H1 (cell line): ENCODE measurements at regions not wholly inside any gene's neighbourhood (a gene's known extent, or its start where the extent isn't known, plus 50 kb on each side); places are given as distances from the start of the nearest gene placed in this dataset.
A peak's percentile ranks its signal among the peaks of the same experiment; 100 is the strongest.

Experiments used
- CTCF ChIA-PET: fragments of 300-600 bp; sonication (Branson Sonifier 250); formaldehyde crosslinking; loops from one replicate; lab custom pipeline; 2021; ENCODE audit not compliant: partially characterized antibody; lab: Charles Lee
- POLR2A ChIA-PET: fragments of 300-600 bp; sonication (Branson Sonifier 250); formaldehyde crosslinking; loops from one replicate; lab custom pipeline; 2021; ENCODE audit warnings: inconsistent platforms; ENCODE audit not compliant: partially characterized antibody; lab: Charles Lee
- DNase-seq, 2 experiments: peaks; one replicate each; pipeline versions ENCODE4 v3.0.0 to v3.0.0-alpha.2; 2010 to 2022; ENCODE audit warnings: low spot score in 2 of 2, low read depth in 1 of 2, mixed read lengths in 1 of 2
- FAIRE-seq: peaks from 2 replicates; lab custom pipeline; 2011; peaks lifted over from hg19 to GRCh38; lab: Jason Lieb, UNC
- H2AFZ ChIP-seq: 2 replicates; pipeline ENCODE4 v1.8.1; 2012; ENCODE audit warnings: low read length, inconsistent platforms
- H2AK5ac ChIP-seq: 2 replicates; pipeline ENCODE4 v1.6.1; 2013; ENCODE audit warnings: low read depth, low read length
- H2BK120ac ChIP-seq: replicated peaks from 2 replicates; pipeline ENCODE3; 2013; ENCODE audit warnings: low read depth, low read length, inconsistent platforms
- H2BK12ac ChIP-seq: 2 replicates; pipeline ENCODE4 v1.6.1; 2013; ENCODE audit warnings: low read depth, low read length
- H2BK15ac ChIP-seq: 2 replicates; pipeline ENCODE4 v1.6.1; 2013; ENCODE audit warnings: low read length
- H2BK20ac ChIP-seq: 2 replicates; pipeline ENCODE4 v1.6.1; 2013; ENCODE audit warnings: low read length
- H2BK5ac ChIP-seq: 2 replicates; pipeline ENCODE4 v1.6.1; 2013; ENCODE audit warnings: low read depth, low read length
- H3K14ac ChIP-seq: 2 replicates; pipeline ENCODE4 v1.6.1; 2013; ENCODE audit warnings: inconsistent platforms; ENCODE audit not compliant: insufficient read length
- H3K18ac ChIP-seq: 2 replicates; pipeline ENCODE4 v1.6.1; 2013; ENCODE audit warnings: low read length; ENCODE audit errors: extremely low read depth
- H3K23ac ChIP-seq: 2 replicates; pipeline ENCODE4 v1.6.1; 2013; ENCODE audit warnings: inconsistent platforms; ENCODE audit not compliant: insufficient read length
- H3K23me2 ChIP-seq: 2 replicates; pipeline ENCODE4 v1.6.1; 2013; ENCODE audit warnings: low read depth, low read length
- H3K27ac ChIP-seq: 2 replicates; pipeline ENCODE4 v1.6.1; 2011; ENCODE audit warnings: low read depth, low read length, inconsistent platforms
- H3K27me3 ChIP-seq, 4 experiments: replicated peaks in 1 of 4; 1 replicate in 1 of 4; 2 replicates in 3 of 4; pipeline versions ENCODE4 v1.6.1 to v1.8.1; 2011 to 2013; ENCODE audit warnings: low read length in 3 of 4, mild to moderate bottlenecking in 3 of 4, inconsistent platforms in 2 of 4, mixed read lengths in 2 of 4, moderate library complexity in 1 of 4; ENCODE audit not compliant: control insufficient read depth in 3 of 4, insufficient read depth in 3 of 4; ENCODE audit errors: extremely low read depth in 1 of 4
- H3K36me3 ChIP-seq, 4 experiments: 2 replicates each; pipeline versions ENCODE4 v1.6.1 to v1.8.1; 2011 to 2013; ENCODE audit warnings: mild to moderate bottlenecking in 4 of 4, low read length in 3 of 4, moderate library complexity in 2 of 4, control low read depth in 1 of 4, inconsistent platforms in 1 of 4; ENCODE audit not compliant: insufficient read depth in 4 of 4, control insufficient read depth in 2 of 4
- H3K4ac ChIP-seq: replicated peaks from 2 replicates; pipeline ENCODE3; 2013; ENCODE audit warnings: low read length, low read depth, mixed read lengths, inconsistent platforms; ENCODE audit not compliant: insufficient read length
- H3K4me1 ChIP-seq, 4 experiments: replicated peaks in 1 of 4; 1 replicate in 1 of 4; 2 replicates in 3 of 4; pipeline versions ENCODE4 v1.6.1 to v1.8.1; 2011 to 2013; ENCODE audit warnings: low read length in 3 of 4, inconsistent platforms in 2 of 4, mixed read lengths in 1 of 4; ENCODE audit not compliant: insufficient read depth in 4 of 4, control insufficient read depth in 3 of 4
- H3K4me2 ChIP-seq, 2 experiments: 2 replicates each; pipeline versions ENCODE4 v1.6.1 to v1.8.1; 2011 to 2013; ENCODE audit warnings: low read depth in 2 of 2, low read length in 2 of 2, control low read depth in 1 of 2, inconsistent platforms in 1 of 2, mild to moderate bottlenecking in 1 of 2; ENCODE audit not compliant: insufficient read depth in 1 of 2
- H3K4me3 ChIP-seq, 4 experiments: fragments of 200-600, 300-600 bp in 1 of 4; sonication (generic), shearing (Covaris generic), sonication (Bioruptor Twin) in 1 of 4; 2 replicates each; pipeline versions ENCODE4 v1.5.1 to v1.8.1; 2011 to 2016; ENCODE audit warnings: low read length in 4 of 4, low read depth in 3 of 4, control low read depth in 2 of 4, inconsistent platforms in 2 of 4, mild to moderate bottlenecking in 2 of 4, mixed read lengths in 1 of 4, moderate library complexity in 1 of 4; ENCODE audit not compliant: insufficient read depth in 2 of 4; ENCODE audit errors: extremely low read depth in 1 of 4
- H3K56ac ChIP-seq: replicated peaks from 2 replicates; pipeline ENCODE3; 2013; ENCODE audit warnings: low read depth, mild to moderate bottlenecking, mixed read lengths, low read length, inconsistent platforms; ENCODE audit not compliant: insufficient read length
- H3K79me1 ChIP-seq: 2 replicates; pipeline ENCODE4 v1.6.1; 2013; ENCODE audit warnings: low read depth, low read length, control low read depth
- H3K79me2 ChIP-seq, 2 experiments: 2 replicates each; pipeline versions ENCODE4 v1.6.1 to v1.8.1; 2012 to 2013; ENCODE audit warnings: low read length in 2 of 2, mild to moderate bottlenecking in 2 of 2, inconsistent platforms in 1 of 2; ENCODE audit not compliant: insufficient read depth in 2 of 2, control insufficient read depth in 1 of 2
- H3K9ac ChIP-seq, 4 experiments: replicated peaks in 1 of 4; 1 replicate in 1 of 4; 2 replicates in 3 of 4; pipeline versions ENCODE4 v1.6.1 to v1.8.1; 2011 to 2013; ENCODE audit warnings: low read depth in 3 of 4, low read length in 3 of 4, control low read depth in 2 of 4, mild to moderate bottlenecking in 2 of 4, moderate library complexity in 2 of 4, inconsistent platforms in 1 of 4; ENCODE audit errors: extremely low read depth in 1 of 4
- H3K9me3 ChIP-seq, 2 experiments: 2 replicates each; pipeline versions ENCODE4 v1.6.1 to v1.8.1; 2012 to 2013; ENCODE audit warnings: mild to moderate bottlenecking in 2 of 2, moderate library complexity in 2 of 2, control low read depth in 1 of 2, inconsistent platforms in 1 of 2, low read depth in 1 of 2, low read length in 1 of 2, mixed read lengths in 1 of 2; ENCODE audit not compliant: insufficient read depth in 2 of 2
- H4K20me1 ChIP-seq, 2 experiments: replicated peaks in 1 of 2; 2 replicates each; pipeline versions ENCODE3 to v1.8.1; 2011 to 2013; ENCODE audit warnings: inconsistent platforms in 2 of 2, low read length in 2 of 2, mild to moderate bottlenecking in 1 of 2; ENCODE audit not compliant: insufficient read depth in 2 of 2, control insufficient read depth in 1 of 2
- H4K5ac ChIP-seq: 2 replicates; pipeline ENCODE4 v1.6.1; 2013; ENCODE audit warnings: low read length, low read depth, mixed read lengths, inconsistent platforms; ENCODE audit not compliant: insufficient read length
- H4K8ac ChIP-seq: 2 replicates; pipeline ENCODE4 v1.8.0; 2013; ENCODE audit warnings: mild to moderate bottlenecking, moderate library complexity, low read length, inconsistent platforms; ENCODE audit not compliant: insufficient read depth; ENCODE audit errors: extremely low read depth
- H4K91ac ChIP-seq: replicated peaks from 2 replicates; pipeline ENCODE3; 2013; ENCODE audit warnings: low read length, mixed read lengths, inconsistent platforms; ENCODE audit not compliant: insufficient read length
- ATF2 ChIP-seq: IDR thresholded peaks from 2 replicates; pipeline ENCODE4 v1.6.1; 2012; ENCODE audit warnings: low read length, inconsistent platforms
- ATF3 ChIP-seq: IDR thresholded peaks from 2 replicates; pipeline ENCODE4 v1.6.1; 2011; ENCODE audit warnings: low read depth, mild to moderate bottlenecking, low read length; ENCODE audit not compliant: insufficient read depth
- CBX8 ChIP-seq: fragments of 300-800, 300-1000 bp; sonication (generic); IDR thresholded peaks from 2 replicates; pipeline ENCODE4 v1.7.1; 2016; ENCODE audit warnings: low read depth, low read length, borderline replicate concordance
- EGR1 ChIP-seq: IDR thresholded peaks from 2 replicates; pipeline ENCODE4 v1.6.1; 2011; ENCODE audit warnings: low read depth, low read length, borderline replicate concordance
- HDAC2 ChIP-seq, 2 experiments: fragments of 300-600 bp in 1 of 2; sonication (generic) in 1 of 2; IDR thresholded peaks; 2 replicates each; pipeline ENCODE4 v1.6.1; 2011 to 2012; ENCODE audit warnings: low read depth in 2 of 2, low read length in 2 of 2, mild to moderate bottlenecking in 2 of 2, moderate library complexity in 2 of 2, borderline replicate concordance in 1 of 2, inconsistent platforms in 1 of 2
- HDAC6 ChIP-seq: IDR thresholded peaks from one replicate; pipeline ENCODE4 v1.7.1; 2012; ENCODE audit warnings: low read depth, mild to moderate bottlenecking, inconsistent platforms, low read length, moderate library complexity
- MAFK ChIP-seq: IDR thresholded peaks from 2 replicates; pipeline ENCODE4 v1.6.1; 2012; ENCODE audit warnings: low read depth, mild to moderate bottlenecking, improper control_type of control experiment, low read length
- RFX5 ChIP-seq: IDR thresholded peaks from 2 replicates; pipeline ENCODE4 v1.6.1; 2011; ENCODE audit warnings: low read depth, low read length, improper control_type of control experiment, borderline replicate concordance
- RNF2 ChIP-seq: fragments of 200-900, 300-1000 bp; sonication (generic); IDR thresholded peaks from 2 replicates; pipeline ENCODE4 v1.7.1; 2016; ENCODE audit warnings: borderline replicate concordance, low read depth, mild to moderate bottlenecking, antibody characterized with exemption, low read length; ENCODE audit not compliant: poor library complexity, severe bottlenecking; ENCODE audit errors: missing control alignments
- SP2 ChIP-seq: IDR thresholded peaks from 2 replicates; pipeline ENCODE4 v1.6.1; 2012; ENCODE audit warnings: mild to moderate bottlenecking, low read length, inconsistent platforms
- WGBS, 2 experiments: shearing (Covaris generic) in 1 of 2; methylation state at CpG; one replicate each; pipeline versions ENCODE4 v1.1.6 to v1.1.7; 2013 to 2015; ENCODE audit warnings: low lambda C conversion rate in 2 of 2, mixed read lengths in 2 of 2, inconsistent platforms in 1 of 2, low coverage in 1 of 2, missing lambda C conversion rate in 1 of 2; ENCODE audit not compliant: insufficient replicate concordance in 2 of 2, insufficient coverage in 1 of 2, insufficient read length in 1 of 2; ENCODE audit errors: extremely low coverage in 1 of 2, missing lambda C conversion rate in 1 of 2; 5-methylcytosine and 5-hydroxymethylcytosine counted together

- ChIA-PET POLR2A (no interaction called here), CTCF (interaction anchor here (1.6 to 1.8 kb wide), 2 partner anchors 14 to 18 kb away, joined by 4 to 5 read pairs; no protein-coding TSS in a partner anchor)
- H2AFZ ChIP-seq: no peak overlapping the region
- H4K20me1 ChIP-seq: no peaks in the 10 kb centered on the region
- no peak overlapping the region for H3K56ac ChIP-seq
- no peak overlapping the region for H2BK20ac ChIP-seq
- H3K79me1 ChIP-seq: no peaks in the 10 kb centered on the region
- no peak overlapping the region for H2BK120ac ChIP-seq
- H2BK5ac ChIP-seq: no peak overlapping the region
- H3K27ac ChIP-seq: no peak overlapping the region
- no peak overlapping the region for H3K4ac ChIP-seq
- no peak overlapping the region for H3K14ac ChIP-seq
- no peak overlapping the region for H3K9ac ChIP-seq
- DNase-seq (no peak), FAIRE-seq (no peak)
- no peaks in the 10 kb centered on the region for H3K27me3 ChIP-seq
- no peaks in the 10 kb centered on the region for H3K36me3 ChIP-seq
- H3K9me3 ChIP-seq: 0 out of 4 replicates have a peak, but pooled peaks cover 0 to 2% of the 10 kb centered on the region in 2 experiments
- H2AK5ac ChIP-seq: no peak overlapping the region
- no peak overlapping the region for H2BK12ac ChIP-seq
- H4K5ac ChIP-seq: no peak overlapping the region
- H2BK15ac ChIP-seq: 0 out of 2 replicates have a peak overlapping the region, but pooled peaks have one; percentile 29
- peaks cover 2% of the 10 kb centered on the region; the same call in 1 of the 2 replicates for H3K23me2 ChIP-seq
- H3K4me3 ChIP-seq: no peak overlapping the region
- no peak overlapping the region for H3K4me2 ChIP-seq
- H3K23ac ChIP-seq: no peak overlapping the region
- no peak overlapping the region for H4K91ac ChIP-seq
- H3K79me2 ChIP-seq: no peaks in the 10 kb centered on the region
- no peak overlapping the region for H3K18ac ChIP-seq
- 86% methylated on average over 3 of the region's 3 CpGs; no CpG with 5 or more reads in 1 of the 2 experiments for WGBS, 2 experiments
- H3K4me1 ChIP-seq: no peaks in the 10 kb centered on the region
- H4K8ac ChIP-seq: no peak overlapping the region; the same call in 1 of the 2 replicates
- no peak for TF ChIP-seq HDAC2 (IDR thresholded peaks at IDR 0.05; ENCODE audit: borderline replicate concordance in 1 of 2, low read depth in 2 of 2, low read length in 2 of 2)
- TF ChIP-seq RFX5: no peak
- TF ChIP-seq EGR1: no peak
- no peak for TF ChIP-seq CBX8
- no peak for TF ChIP-seq ATF3
- TF ChIP-seq HDAC6: no peak
- TF ChIP-seq MAFK: no peak
- TF ChIP-seq ATF2: no peak
- no peak for TF ChIP-seq SP2
- no peak for TF ChIP-seq RNF2
Measured at GRCh38 chr14:71202881-71203280, 295.6 kb downstream of the PCNX1 start.
